Liver (tissue), 8 donors: ENCODE measurements at regions not wholly inside any gene's neighbourhood (a gene's known extent, or its start where the extent isn't known, plus 50 kb on each side); places are given as distances from the start of the nearest gene placed in this dataset.

Experiments
- DNase-seq: peaks from one replicate; pipeline ENCODE4 v3.0.0-alpha.2; 2017; ENCODE audit warnings: low spot score
- H3K27ac ChIP-seq, 2 donors: one replicate each; pipeline ENCODE4 v1.7.0; 2013; ENCODE audit warnings: inconsistent platforms in 2 of 2, low read length in 2 of 2, control low read depth in 1 of 2, low read depth in 1 of 2, mild to moderate bottlenecking in 1 of 2
- H3K27me3 ChIP-seq, 4 donors: one replicate each; pipeline versions ENCODE4 v1.6.1 to v1.7.0; 2013; ENCODE audit warnings: low read length in 3 of 4, inconsistent platforms in 1 of 4, mild to moderate bottlenecking in 1 of 4, moderate library complexity in 1 of 4; ENCODE audit not compliant: control insufficient read depth in 4 of 4, insufficient read depth in 4 of 4
- H3K36me3 ChIP-seq, 4 donors: one replicate each; pipeline versions ENCODE4 v1.6.1 to v1.7.0; 2013; ENCODE audit warnings: low read length in 3 of 4, mild to moderate bottlenecking in 3 of 4, low read depth in 1 of 4, moderate library complexity in 1 of 4; ENCODE audit not compliant: control insufficient read depth in 4 of 4, insufficient read depth in 3 of 4
- H3K4me1 ChIP-seq, 4 donors: one replicate each; pipeline versions ENCODE4 v1.6.1 to v1.7.0; 2013; ENCODE audit warnings: low read length in 3 of 4, mild to moderate bottlenecking in 3 of 4, moderate library complexity in 1 of 4; ENCODE audit not compliant: control insufficient read depth in 4 of 4, insufficient read depth in 4 of 4
- H3K4me3 ChIP-seq, 3 donors: one replicate each; pipeline versions ENCODE4 v1.6.1 to v1.7.0; 2013; ENCODE audit warnings: low read length in 3 of 3, control low read depth in 1 of 3, low read depth in 1 of 3, mild to moderate bottlenecking in 1 of 3
- H3K9ac ChIP-seq, 2 donors: one replicate each; pipeline ENCODE4 v1.7.0; 2013; ENCODE audit warnings: low read length in 2 of 2, mild to moderate bottlenecking in 2 of 2, moderate library complexity in 2 of 2, control low read depth in 1 of 2, low read depth in 1 of 2
- H3K9me3 ChIP-seq, 4 donors: one replicate each; pipeline versions ENCODE4 v1.6.1 to v1.7.0; 2013; ENCODE audit warnings: low read length in 3 of 4; ENCODE audit not compliant: control insufficient read depth in 4 of 4
- EGR1 ChIP-seq, 2 donors: IDR thresholded peaks; 2 replicates each; pipeline ENCODE4 v1.6.1; 2016 to 2018; ENCODE audit warnings: antibody characterized with exemption in 2 of 2, low read depth in 2 of 2
- FOXA1 ChIP-seq: IDR thresholded peaks from 2 replicates; pipeline ENCODE4 v1.6.1; 2016; ENCODE audit warnings: antibody characterized with exemption
- FOXA2 ChIP-seq: IDR thresholded peaks from 2 replicates; pipeline ENCODE4 v1.6.1; 2016; ENCODE audit warnings: antibody characterized with exemption
- GABPA ChIP-seq, 2 donors: IDR thresholded peaks in 1 of 2; conservative IDR thresholded peaks in 1 of 2; 2 replicates each; pipeline ENCODE4 v1.6.1; 2016; ENCODE audit warnings: antibody characterized with exemption in 2 of 2, mild to moderate bottlenecking in 1 of 2, moderate library complexity in 1 of 2
- JUND ChIP-seq, 2 donors: IDR thresholded peaks; 2 replicates each; pipeline ENCODE4 v1.6.1; 2016; ENCODE audit warnings: antibody characterized with exemption in 2 of 2
- RAD21 ChIP-seq, 2 donors: IDR thresholded peaks; 2 replicates each; pipeline ENCODE4 v1.6.1; 2016; ENCODE audit warnings: antibody characterized with exemption in 2 of 2, mild to moderate bottlenecking in 2 of 2
- RXRA ChIP-seq, 2 donors: IDR thresholded peaks; 2 replicates each; pipeline ENCODE4 v1.6.1; 2017 to 2018; ENCODE audit warnings: antibody characterized with exemption in 2 of 2, mild to moderate bottlenecking in 1 of 2
- SP1 ChIP-seq: IDR thresholded peaks from 2 replicates; pipeline ENCODE4 v1.6.1; 2018; ENCODE audit warnings: antibody characterized with exemption, mild to moderate bottlenecking
- TAF1 ChIP-seq: conservative IDR thresholded peaks from 2 replicates; pipeline ENCODE4 v1.6.1; 2016; ENCODE audit warnings: antibody characterized with exemption, mild to moderate bottlenecking
- YY1 ChIP-seq: IDR thresholded peaks from 2 replicates; pipeline ENCODE4 v1.6.1; 2016; ENCODE audit warnings: antibody characterized with exemption, mild to moderate bottlenecking
- WGBS: extraction: QIAGEN DNeasy Blood & Tissue Kit; methylation state at CpG from one replicate; pipeline ENCODE4 v1.1.7; 2013; 5-methylcytosine and 5-hydroxymethylcytosine counted together
- TF ChIP-seq, protein P1 (sequence below): IDR thresholded peaks from 2 replicates; pipeline ENCODE4 v1.6.1; 2016; ENCODE audit warnings: antibody characterized with exemption
- TF ChIP-seq, protein P2 (sequence below): IDR thresholded peaks from 2 replicates; pipeline ENCODE4 v1.6.1; 2016; ENCODE audit warnings: antibody characterized with exemption
- TF ChIP-seq, protein P3 (sequence below): fragments of 150-350 bp; IDR thresholded peaks from 2 replicates; pipeline ENCODE4 v1.5.1; 2017; ENCODE audit warnings: improper control_type of control experiment, low read depth, low read length; ENCODE audit not compliant: missing input control
- TF ChIP-seq, protein P4 (sequence below): IDR thresholded peaks from 2 replicates; pipeline ENCODE4 v1.6.1; 2016; ENCODE audit warnings: antibody characterized with exemption
- donor health status: healthy.
- donor health status: healthy.
- donor health status: healthy.
- donor health status: healthy.
- donor health status: healthy.

DNA sequence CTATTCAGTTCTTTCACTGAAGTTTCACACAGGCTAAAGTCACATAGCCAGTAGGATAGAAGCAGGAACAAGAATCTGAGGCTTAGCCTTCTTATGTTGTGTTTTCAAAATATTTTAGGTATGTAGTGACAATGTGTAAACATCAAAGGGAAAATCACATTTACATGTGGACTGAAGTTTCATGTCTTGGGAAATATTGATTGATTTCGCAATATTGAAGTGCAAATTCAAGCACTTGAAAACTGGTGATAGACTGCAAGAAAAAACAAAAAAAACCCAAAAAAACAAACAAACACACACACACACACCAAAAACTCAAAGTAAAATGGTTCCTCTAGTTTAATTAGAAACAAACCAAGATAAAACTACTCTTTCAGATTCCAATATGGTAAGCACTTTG is 773.3 kb downstream of the PDCD6IP start:
- TF ChIP-seq TAF1 (no peak), FOXA2 (no peak), FOXA1 (no peak), JUND (IDR thresholded peaks at IDR 0.05) (no peak), SP1 (no peak), GABPA (IDR thresholded peaks at IDR 0.05 in 1 of 2, conservative IDR thresholded peaks at IDR 0.05 in 1 of 2) (no peak)
- TF ChIP-seq, protein P1, sequence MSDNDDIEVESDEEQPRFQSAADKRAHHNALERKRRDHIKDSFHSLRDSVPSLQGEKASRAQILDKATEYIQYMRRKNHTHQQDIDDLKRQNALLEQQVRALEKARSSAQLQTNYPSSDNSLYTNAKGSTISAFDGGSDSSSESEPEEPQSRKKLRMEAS = no peak
- TF ChIP-seq, protein P2, sequence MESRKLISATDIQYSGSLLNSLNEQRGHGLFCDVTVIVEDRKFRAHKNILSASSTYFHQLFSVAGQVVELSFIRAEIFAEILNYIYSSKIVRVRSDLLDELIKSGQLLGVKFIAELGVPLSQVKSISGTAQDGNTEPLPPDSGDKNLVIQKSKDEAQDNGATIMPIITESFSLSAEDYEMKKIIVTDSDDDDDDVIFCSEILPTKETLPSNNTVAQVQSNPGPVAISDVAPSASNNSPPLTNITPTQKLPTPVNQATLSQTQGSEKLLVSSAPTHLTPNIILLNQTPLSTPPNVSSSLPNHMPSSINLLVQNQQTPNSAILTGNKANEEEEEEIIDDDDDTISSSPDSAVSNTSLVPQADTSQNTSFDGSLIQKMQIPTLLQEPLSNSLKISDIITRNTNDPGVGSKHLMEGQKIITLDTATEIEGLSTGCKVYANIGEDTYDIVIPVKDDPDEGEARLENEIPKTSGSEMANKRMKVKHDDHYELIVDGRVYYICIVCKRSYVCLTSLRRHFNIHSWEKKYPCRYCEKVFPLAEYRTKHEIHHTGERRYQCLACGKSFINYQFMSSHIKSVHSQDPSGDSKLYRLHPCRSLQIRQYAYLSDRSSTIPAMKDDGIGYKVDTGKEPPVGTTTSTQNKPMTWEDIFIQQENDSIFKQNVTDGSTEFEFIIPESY = no peak
- Histone ChIP-seq H3K36me3 (no peaks in the 10 kb centered on the region), H3K4me1 (no peaks in the 10 kb centered on the region), H3K27ac (no peak overlapping the region), H3K4me3 (no peak overlapping the region), H3K9ac (no peak overlapping the region), H3K9me3 (no peaks in the 10 kb centered on the region), H3K27me3 (no peaks in the 10 kb centered on the region)
- 78% methylated on average over 1 of the region's 1 CpG for WGBS
- DNase-seq = no peak

DNA sequence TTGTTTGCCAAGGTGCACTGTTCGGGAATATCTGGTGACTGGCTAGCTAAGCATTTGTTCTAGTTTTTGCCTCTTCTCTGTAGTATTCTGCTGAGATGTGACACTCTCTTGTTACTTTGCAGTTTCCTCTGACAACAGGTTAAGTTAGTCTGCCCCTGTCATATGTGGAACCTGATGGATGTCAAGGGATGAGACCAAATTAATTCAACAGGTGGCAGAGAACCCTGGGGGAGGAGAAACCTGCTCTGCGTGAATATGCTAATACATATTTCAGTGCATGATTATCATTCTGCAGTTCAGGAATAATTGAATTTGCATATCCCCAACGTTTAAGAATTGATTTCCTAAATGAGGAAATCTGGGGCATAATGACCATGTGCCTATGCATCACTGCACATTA is 777.3 kb downstream of the PDCD6IP start:
- Histone ChIP-seq H3K9ac (no peak overlapping the region), H3K4me1 (no peaks in the 10 kb centered on the region), H3K27me3 (peaks cover 0 to 2% (median 0%) of the 10 kb centered on the region in 4 donors), H3K27ac (no peak overlapping the region), H3K4me3 (no peak overlapping the region), H3K36me3 (no peaks in the 10 kb centered on the region), H3K9me3 (no peaks in the 10 kb centered on the region)
- no peak for DNase-seq
- 58% methylated on average over 3 of the region's 3 CpGs for WGBS
- TF ChIP-seq RAD21 (IDR thresholded peaks at IDR 0.05) (no peak), RXRA (IDR thresholded peaks at IDR 0.05) (no peak), JUND (IDR thresholded peaks at IDR 0.05) (no peak), EGR1 (IDR thresholded peaks at IDR 0.05; ENCODE audit: low read depth in 2 of 2) (no peak), TAF1 (no peak), FOXA2 (no peak), GABPA (IDR thresholded peaks at IDR 0.05 in 1 of 2, conservative IDR thresholded peaks at IDR 0.05 in 1 of 2) (no peak), YY1 (no peak)
- TF ChIP-seq, protein P2 = no peak
- TF ChIP-seq, protein P3, sequence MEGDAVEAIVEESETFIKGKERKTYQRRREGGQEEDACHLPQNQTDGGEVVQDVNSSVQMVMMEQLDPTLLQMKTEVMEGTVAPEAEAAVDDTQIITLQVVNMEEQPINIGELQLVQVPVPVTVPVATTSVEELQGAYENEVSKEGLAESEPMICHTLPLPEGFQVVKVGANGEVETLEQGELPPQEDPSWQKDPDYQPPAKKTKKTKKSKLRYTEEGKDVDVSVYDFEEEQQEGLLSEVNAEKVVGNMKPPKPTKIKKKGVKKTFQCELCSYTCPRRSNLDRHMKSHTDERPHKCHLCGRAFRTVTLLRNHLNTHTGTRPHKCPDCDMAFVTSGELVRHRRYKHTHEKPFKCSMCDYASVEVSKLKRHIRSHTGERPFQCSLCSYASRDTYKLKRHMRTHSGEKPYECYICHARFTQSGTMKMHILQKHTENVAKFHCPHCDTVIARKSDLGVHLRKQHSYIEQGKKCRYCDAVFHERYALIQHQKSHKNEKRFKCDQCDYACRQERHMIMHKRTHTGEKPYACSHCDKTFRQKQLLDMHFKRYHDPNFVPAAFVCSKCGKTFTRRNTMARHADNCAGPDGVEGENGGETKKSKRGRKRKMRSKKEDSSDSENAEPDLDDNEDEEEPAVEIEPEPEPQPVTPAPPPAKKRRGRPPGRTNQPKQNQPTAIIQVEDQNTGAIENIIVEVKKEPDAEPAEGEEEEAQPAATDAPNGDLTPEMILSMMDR = no peak
- TF ChIP-seq, protein P4, sequence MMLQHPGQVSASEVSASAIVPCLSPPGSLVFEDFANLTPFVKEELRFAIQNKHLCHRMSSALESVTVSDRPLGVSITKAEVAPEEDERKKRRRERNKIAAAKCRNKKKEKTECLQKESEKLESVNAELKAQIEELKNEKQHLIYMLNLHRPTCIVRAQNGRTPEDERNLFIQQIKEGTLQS = no peak
- TF ChIP-seq, protein P1 = no peak
